NOMO-1 (cell line): ENCODE measurements at regions not wholly inside any gene's neighbourhood (a gene's known extent, or its start where the extent isn't known, plus 50 kb on each side); places are given as distances from the start of the nearest gene placed in this dataset.

Experiments used
- DNase-seq, 2 experiments: peaks; one replicate each; lab custom pipeline; 2025; ENCODE audit not compliant: unreplicated experiment in 2 of 2; lab: John Stamatoyannopoulos, UW

DNA sequence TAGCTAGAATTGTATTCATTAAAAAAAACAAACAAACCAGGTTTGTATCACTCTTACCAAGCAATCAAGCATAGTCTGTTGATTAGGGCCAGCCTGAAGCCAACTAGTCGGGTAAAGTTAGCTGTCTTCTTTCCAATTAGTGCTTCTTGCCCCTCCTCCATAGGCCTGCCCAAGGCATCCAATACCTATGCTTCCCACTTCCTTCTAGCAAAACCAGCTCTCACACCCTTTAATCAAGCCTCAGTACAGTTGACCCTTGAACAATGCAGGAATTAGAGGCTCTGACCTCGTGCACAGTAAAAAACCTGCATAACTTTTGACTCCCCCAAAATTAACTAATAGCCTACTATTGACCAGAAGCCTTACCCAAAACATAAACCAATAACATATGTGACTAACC is 119.1 kb upstream of the DTNBP1 start:
- no peak for DNase-seq

DNA sequence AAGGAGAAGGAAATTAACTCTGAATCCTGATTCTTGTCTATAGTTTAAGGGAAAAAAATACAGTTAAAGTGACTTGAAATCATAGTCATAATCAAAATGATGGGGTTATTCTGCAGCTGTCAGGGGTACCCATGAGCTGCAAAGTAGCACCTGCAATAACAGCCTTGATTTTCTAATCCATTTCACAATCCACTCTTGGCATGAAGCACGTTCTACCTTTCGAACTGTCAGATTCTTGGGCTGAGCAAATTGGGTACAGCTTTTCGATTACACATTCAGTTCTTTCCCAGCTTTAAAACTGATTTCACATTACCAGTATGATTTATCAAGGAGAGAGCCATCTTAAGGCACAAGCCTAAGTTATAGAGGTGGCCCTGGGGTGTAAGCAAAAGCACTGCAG is 118.5 kb upstream of the DTNBP1 start:
- no peak for DNase-seq

DNA sequence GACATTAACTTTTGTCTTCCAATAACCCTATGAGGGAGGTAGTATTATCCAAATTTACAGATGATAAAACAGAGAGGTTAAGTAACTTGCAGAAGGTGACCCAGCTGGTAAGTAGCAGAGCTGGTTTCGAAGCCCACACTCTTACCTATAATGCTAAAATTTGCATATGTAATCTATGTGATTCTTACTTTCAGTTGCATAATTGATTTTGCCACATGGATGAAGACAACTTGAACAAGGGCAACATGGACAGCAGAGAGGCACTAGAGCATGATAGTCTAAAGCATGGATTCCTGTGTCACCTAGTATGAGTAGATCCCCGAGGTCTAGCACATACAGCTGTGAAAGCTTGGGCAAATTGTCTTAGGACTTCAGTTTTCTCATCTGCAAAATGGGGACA is 117.6 kb upstream of the DTNBP1 start:
- no peak for DNase-seq

GRCh38 chr6:15779726-15780125 is 116.9 kb upstream of the DTNBP1 start:
- DNase-seq: no peak

DNA sequence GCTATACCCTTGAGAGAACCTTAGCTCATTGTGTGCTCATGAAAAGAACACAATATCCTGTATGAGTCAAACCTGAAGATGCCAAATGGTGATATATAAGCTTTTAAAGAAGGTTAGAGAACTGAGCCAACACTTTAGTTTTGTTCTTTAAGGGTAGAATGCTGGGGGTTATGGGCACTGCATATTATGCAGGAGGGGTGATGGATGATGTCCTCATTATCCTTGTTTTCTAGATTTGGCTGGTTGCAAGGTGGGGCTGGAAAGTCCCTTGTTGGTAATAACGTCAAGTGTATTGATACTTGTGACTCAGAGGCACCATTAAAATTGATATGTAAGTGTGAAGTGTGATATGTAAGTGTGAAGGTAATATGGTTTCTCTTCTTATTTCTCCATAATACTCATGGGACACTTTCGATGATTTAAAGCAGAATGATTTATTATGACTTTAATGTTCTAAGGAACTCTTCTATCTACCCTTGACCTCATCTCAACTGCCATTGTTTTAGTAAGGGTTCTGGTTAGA is 113.7 kb upstream of the DTNBP1 start:
- DNase-seq: no peak

DNA sequence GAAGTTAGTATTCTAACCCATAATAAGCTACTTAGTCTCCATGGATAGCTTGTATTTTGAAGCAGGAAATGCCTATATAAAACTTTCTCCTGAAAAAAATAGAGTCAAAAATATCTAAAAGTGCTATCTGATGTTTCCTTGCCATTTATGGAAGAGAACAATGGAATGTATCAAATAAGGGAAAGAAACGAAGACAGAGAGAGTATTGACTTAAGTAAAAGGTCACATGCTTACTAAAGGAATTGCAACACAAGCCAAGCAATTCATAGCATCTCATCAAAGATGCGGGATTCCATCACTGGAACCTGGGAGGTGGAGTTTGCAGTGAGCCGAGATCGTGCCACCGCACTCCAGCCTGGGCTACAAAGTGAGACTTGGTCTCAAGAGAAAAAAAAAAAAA is 112.9 kb upstream of the DTNBP1 start:
- DNase-seq: no peak

GRCh38 chr6:15775076-15775634 is 112.3 kb upstream of the DTNBP1 start:
- DNase-seq: no peak

- peak in 1 of 2 experiments; percentile 14 for DNase-seq
Observed at GRCh38 chr6:15773806-15774410, 111.1 kb upstream of the DTNBP1 start.

DNA sequence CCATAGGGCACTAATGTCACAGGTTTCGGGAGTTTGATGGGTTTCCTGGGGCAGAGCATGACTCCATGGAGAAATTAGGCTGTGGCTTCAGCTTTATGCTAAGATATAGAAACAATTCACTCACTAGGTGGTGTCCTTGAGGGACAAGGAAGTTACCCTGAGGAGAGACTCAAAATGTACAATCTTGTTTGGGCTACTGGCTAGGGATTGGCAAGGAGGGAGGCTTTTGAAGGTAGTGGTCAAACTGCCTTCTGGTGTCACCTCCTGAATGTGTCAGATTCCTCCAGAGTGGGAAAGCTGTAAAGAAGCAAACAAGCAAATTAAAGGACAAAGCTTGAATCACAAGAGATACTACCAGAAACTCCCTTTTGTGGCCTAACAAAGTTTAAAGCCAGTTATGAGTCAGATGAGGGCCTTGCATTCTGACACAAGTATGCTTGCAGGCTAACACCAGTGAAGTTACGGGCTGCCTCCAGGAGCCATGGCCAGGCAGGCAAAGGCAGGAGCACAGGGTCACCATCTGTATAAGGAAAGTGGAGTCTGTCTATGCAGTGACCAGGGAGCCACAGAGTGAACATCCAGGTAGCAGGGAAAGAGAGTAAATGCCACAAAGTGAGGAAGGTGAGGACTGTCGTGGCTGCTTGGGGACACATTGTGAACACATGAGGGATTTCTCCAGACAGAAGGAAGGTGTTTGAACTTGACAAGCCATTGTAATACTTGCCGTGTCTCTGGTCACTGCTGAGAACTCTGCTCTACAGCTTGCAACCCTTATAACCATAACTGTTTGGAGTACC is 107.7 kb upstream of the DTNBP1 start:
- DNase-seq: peak in 1 of 2 experiments; percentile 34

DNA sequence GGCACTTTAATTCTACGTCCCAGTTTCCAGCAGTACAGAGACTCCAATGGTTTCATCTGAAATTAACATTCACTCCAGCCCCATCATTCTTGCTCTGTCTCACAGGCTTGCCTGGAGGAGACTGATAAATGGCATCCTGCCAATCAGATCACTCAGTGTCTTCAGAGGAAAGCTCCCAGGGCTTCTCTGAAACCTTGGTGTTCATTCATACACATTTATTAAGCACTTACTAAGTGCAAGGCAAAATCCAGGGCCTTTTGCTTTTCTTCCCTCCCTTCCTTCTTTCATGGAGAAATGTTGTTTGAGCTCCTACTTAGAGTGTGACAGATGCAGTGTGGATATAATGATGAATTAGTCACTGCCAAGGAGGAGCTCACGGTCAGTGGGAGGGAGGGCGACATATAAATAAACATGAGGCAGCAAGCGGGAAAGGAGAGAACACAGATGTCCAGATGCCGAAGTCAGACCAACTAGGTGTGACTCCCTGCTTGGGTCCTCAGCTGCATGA is 106.7 kb upstream of the DTNBP1 start:
- no peak for DNase-seq

GRCh38 chr6:15768999-15769398 is 106.2 kb upstream of the DTNBP1 start:
- no peak for DNase-seq

- no peak for DNase-seq
Observed at GRCh38 chr6:15763837-15764236, 101.0 kb upstream of the DTNBP1 start.

DNA sequence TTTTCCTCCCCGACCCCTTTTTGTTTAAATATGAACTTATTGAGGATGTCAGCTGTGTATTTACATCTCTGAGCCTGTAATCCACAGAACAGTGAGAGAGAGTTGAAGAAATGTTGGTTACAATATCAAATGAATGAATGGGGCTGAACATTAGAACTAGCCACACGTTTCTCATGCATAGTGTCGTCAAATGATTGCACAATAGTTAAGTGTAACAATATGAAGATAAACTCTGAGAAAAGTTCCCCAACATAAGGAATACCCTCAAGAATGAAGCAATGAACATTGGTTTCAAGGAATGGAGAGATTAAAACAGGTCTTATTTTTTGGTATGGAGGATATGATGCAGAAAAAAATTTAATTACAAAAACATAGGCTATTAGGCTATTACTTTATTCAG is 100.5 kb upstream of the DTNBP1 start:
- DNase-seq: no peak

- no peak for DNase-seq
Observed at GRCh38 chr6:15761045-15761502, 98.2 kb upstream of the DTNBP1 start.

DNA sequence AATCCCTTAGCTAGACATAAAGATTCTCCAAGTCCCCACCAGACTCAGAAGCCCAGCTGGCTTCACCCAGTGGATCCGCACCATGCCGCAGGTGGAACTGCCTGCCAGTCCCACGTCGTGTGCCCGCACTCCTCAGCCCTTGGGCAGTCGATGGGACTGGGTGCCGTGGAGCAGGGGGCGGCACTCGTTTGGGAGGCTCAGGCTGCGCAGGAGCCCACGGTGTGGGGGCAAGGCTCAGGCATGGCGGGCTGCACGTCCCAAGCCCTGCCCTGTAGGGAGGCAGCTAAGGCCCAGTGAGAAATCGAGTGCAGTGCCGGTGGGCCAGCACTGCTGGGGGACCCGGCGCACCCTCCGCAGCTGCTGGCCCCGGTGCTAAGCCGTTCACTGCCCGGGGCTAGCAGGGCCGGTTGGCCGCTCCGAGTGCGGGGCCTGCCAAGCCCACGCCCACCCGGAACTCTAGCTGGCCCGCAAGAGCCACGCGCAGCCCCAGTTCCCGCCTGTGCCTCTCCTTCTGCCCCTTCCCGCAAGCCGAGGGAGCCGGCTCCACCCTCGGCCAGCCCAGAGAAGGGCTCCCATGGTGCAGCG is 95.9 kb upstream of the DTNBP1 start:
- DNase-seq: no peak

GRCh38 chr6:15755526-15755925 is 92.7 kb upstream of the DTNBP1 start:
- no peak for DNase-seq

DNA sequence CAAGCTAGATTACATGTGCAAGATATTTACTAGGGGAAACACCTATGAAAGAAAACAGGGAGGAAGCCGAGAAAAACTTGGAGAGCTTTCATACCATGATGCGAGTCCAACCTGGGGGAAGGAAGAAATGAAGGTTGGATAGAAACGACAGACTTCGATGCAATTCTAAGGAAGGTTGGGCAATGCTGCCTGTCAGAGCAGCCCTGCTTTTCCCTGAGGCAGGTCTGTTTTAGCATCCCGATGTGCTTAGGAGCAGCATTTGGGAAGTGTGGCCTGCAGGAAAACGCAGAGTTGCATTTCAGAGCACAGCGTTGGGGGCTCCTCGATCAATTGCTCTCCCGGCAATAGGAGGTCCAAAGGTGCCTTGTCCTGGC is 91.9 kb upstream of the DTNBP1 start:
- DNase-seq: no peak

DNA sequence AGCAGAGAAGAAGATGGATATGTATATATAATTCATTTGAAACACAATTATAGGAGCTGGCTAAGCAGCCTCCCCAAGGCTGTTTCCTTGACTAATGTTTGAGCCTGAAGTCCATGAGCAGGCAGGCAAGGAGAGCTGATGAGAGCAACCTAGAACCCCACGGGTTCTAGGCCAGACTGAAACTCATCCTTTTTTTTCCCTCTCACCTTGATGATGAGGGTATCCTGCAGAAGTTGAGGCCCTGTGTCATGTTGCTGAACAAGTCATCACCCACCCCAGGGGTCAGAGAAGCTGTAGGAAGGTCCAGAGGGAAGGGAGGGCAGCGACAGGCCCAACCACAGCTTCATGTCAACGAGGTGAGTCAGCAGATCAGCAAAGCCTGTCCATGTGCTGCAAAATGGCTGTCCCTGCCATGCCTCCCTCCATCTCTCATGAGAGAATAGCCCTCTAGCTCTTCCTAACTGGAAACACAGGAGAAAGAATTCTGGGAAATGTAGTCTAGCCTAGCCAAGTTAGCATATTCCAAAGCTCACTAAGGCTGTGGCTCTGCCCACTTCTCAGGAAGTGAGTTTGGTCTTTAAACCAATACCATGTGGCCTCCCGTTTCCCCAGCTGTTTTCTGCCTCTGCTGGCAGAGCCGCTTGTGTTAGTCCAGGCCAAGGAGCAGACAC is 91.3 kb upstream of the DTNBP1 start:
- DNase-seq: no peak

DNA sequence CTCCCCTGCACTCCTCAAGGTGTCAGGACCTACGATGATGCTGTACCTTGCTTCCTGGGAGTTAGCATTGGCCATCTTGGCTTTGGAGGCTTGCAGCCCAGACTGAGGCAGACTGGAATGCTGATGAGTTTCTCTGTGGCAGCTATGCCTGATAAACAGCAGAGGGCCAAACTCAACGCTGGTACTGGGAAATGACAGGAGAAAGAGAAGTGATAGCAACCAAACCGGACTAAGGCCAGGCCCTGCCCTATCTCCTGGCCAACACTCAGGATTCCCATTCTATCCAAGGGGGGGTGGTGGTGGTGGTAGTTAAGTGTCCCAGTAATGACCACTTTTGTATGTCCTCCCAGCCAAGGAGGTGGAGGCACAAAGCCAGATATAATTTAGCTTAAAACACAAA is 90.0 kb upstream of the DTNBP1 start:
- DNase-seq: no peak

DNA sequence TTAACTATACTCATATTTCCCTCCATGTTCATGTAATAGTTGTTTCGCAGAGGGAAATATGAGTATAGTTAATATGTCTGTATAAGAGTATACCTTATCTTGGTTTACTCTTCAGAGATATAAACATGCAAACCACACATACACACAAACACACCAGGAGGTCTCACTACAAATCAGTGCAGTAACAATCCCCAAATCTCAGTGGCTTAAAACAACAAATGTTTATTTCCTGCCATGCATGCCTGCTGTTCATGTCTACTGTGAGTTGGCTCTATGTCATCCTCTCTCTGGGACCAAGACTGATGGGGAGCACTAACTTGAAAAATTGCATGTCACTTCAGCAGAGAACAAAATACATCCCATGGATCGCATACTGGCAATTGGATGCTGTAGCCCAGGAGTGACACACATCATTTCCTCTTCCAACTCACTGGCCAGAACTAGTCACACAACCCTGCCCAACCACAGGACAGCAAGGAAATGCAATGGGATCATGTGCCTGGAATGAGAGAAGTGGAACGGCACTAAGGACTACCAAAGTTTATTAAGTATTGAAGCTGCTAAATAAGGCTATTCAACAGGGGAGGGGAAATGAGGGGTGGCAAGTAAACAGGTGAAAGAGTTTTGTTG is 89.0 kb upstream of the DTNBP1 start:
- DNase-seq: no peak
